Transverse colon (tissue), 4 donors: ENCODE measurements at regions not wholly inside any gene's neighbourhood (a gene's known extent, or its start where the extent isn't known, plus 50 kb on each side); places are given as distances from the start of the nearest gene placed in this dataset.
A peak's percentile ranks its signal among the peaks of the same experiment; 100 is the strongest.

ENCODE experiments used
- DNase-seq: peaks from one replicate; pipeline ENCODE4 v3.0.0-alpha.2; 2019
- H3K27ac ChIP-seq, 4 donors: fragments of 200-600 bp; sonication (generic); 2 replicates each; pipeline ENCODE4 v1.5.1; 2016 to 2018; ENCODE audit warnings: inconsistent platforms in 4 of 4
- H3K27me3 ChIP-seq: fragments of 200-600 bp; sonication (generic); 2 replicates; pipeline ENCODE4 v1.5.1; 2017; ENCODE audit warnings: inconsistent platforms
- H3K36me3 ChIP-seq, 4 donors: fragments of 200-600 bp; sonication (generic); 2 replicates each; pipeline ENCODE4 v1.5.1; 2017 to 2019; ENCODE audit warnings: inconsistent platforms in 4 of 4
- H3K4me1 ChIP-seq, 4 donors: fragments of 200-600 bp; sonication (generic); 2 replicates each; pipeline ENCODE4 v1.5.1; 2017 to 2020; ENCODE audit warnings: inconsistent platforms in 4 of 4
- H3K4me3 ChIP-seq, 4 donors: fragments of 200-600 bp; sonication (generic); 1 replicate in 1 of 4; 2 replicates in 3 of 4; pipeline versions ENCODE4 v1.5.1 to v1.6.1; 2017 to 2019; ENCODE audit warnings: inconsistent platforms in 4 of 4
- H3K9me3 ChIP-seq, 2 donors: fragments of 200-600 bp; sonication (generic); 2 replicates each; pipeline ENCODE4 v1.5.1; 2017 to 2019; ENCODE audit warnings: inconsistent platforms in 2 of 2
- CTCF ChIP-seq, 5 experiments: fragments of 200-600 bp in 3 of 5; fragments of 450-650 bp in 2 of 5; sonication (generic) in 3 of 5; IDR thresholded peaks; 1 replicate in 2 of 5; 2 replicates in 3 of 5; pipeline ENCODE4 v1.5.1; 2016 to 2017; ENCODE audit warnings: antibody characterized with exemption in 5 of 5, inconsistent platforms in 3 of 5, mild to moderate bottlenecking in 2 of 5, moderate library complexity in 1 of 5
- EP300 ChIP-seq: sonication (generic); formaldehyde crosslinking; IDR thresholded peaks from one replicate; pipeline ENCODE4 v1.6.1; 2017; ENCODE audit warnings: antibody characterized with exemption, low read depth
- POLR2A ChIP-seq: fragments of 450-650 bp; IDR thresholded peaks from one replicate; pipeline ENCODE4 v1.6.1; 2016; ENCODE audit warnings: antibody characterized with exemption, mild to moderate bottlenecking, moderate library complexity
- POLR2AphosphoS5 ChIP-seq, 3 donors: sonication (generic); formaldehyde crosslinking; IDR thresholded peaks; one replicate each; pipeline ENCODE4 v1.6.1; 2016; ENCODE audit warnings: antibody characterized with exemption in 3 of 3
- WGBS, 2 donors: methylation state at CpG; one replicate each; pipeline ENCODE4 v1.1.5; 2018; ENCODE audit warnings: low coverage in 1 of 2; 5-methylcytosine and 5-hydroxymethylcytosine counted together
- in situ Hi-C, 4 donors: fragments of 200-750 bp; cut with MboI; loops; one replicate each; pipeline versions ENCODE4 v1.15.0 to v1.15.1; 2017; ENCODE audit warnings: low sequenced_read_pairs in 3 of 4, low pct_ligation_motif_present in 1 of 4, low pct_unique_long_range_greater_than_20kb in 1 of 4
- intact Hi-C: fragments of 100-400 bp; cut with DNase I; formaldehyde crosslinking; loops from one replicate; pipeline ENCODE4 v1.15.1; 2023; ENCODE audit warnings: low total_unique reads

GRCh38 chr18:75643083-75643482, 215.6 kb upstream of the SMIM21 start:
- Histone ChIP-seq H3K27me3 (no peaks in the 10 kb centered on the region), H3K36me3 (no peaks in the 10 kb centered on the region), H3K4me1 (peaks cover 0 to 12% (median 3%) of the 10 kb centered on the region in 4 donors), H3K9me3 (no peaks in the 10 kb centered on the region), H3K4me3 (no peak overlapping the region), H3K27ac (no peak overlapping the region)
- no peak for TF ChIP-seq CTCF (IDR thresholded peaks at IDR 0.05)
- TF ChIP-seq POLR2A = no peak
- TF ChIP-seq EP300 = no peak
- TF ChIP-seq POLR2AphosphoS5 (IDR thresholded peaks at IDR 0.05) = no peak
- WGBS, 2 donors = 90 to 93% methylated on average over 3 to 6 of the region's 6 CpGs
- DNase-seq = no peak
- in situ Hi-C loops = loop anchor here in 1 of 4 donors (25.0 kb wide), 1 partner anchor 94 kb away; no protein-coding TSS in a partner anchor
- intact Hi-C loops = no loop called here

- Histone ChIP-seq H3K9me3 (no peaks in the 10 kb centered on the region), H3K4me3 (no peak overlapping the region), H3K4me1 (peaks cover 0 to 12% (median 3%) of the 10 kb centered on the region in 4 donors), H3K27me3 (no peaks in the 10 kb centered on the region), H3K27ac (peak overlapping the region in 3 of 4 donors; percentile 61 to 79 (median 75)), H3K36me3 (no peaks in the 10 kb centered on the region)
- DNase-seq = peak; percentile 18
- intact Hi-C loops (no loop called here), in situ Hi-C loops (loop anchor here in 1 of 4 donors (25.0 kb wide), 1 partner anchor 98 kb away; no protein-coding TSS in a partner anchor)
- whole genome bisulfite sequencing, 2 donors = 27 to 50% methylated on average over 4 to 8 of the region's 8 CpGs
- no peak for TF ChIP-seq POLR2AphosphoS5 (IDR thresholded peaks at IDR 0.05)
- no peak for TF ChIP-seq CTCF (IDR thresholded peaks at IDR 0.05)
- TF ChIP-seq POLR2A = no peak
- TF ChIP-seq EP300 = no peak
Observed at GRCh38 chr18:75639472-75639831, 211.9 kb upstream of the SMIM21 start.

GRCh38 chr18:75638776-75639471, 211.4 kb upstream of the SMIM21 start:
- Histone ChIP-seq H3K27me3 (no peaks in the 10 kb centered on the region), H3K4me3 (peak overlapping the region in 2 of 4 donors; percentile 12 to 18), H3K36me3 (no peaks in the 10 kb centered on the region), H3K9me3 (no peaks in the 10 kb centered on the region), H3K4me1 (peaks cover 0 to 12% (median 3%) of the 10 kb centered on the region in 4 donors), H3K27ac (peak overlapping the region; percentile 42 to 79 (median 68))
- 0 to 22% methylated on average over 8 to 24 of the region's 24 CpGs for WGBS, 2 donors
- intact Hi-C loops (no loop called here), in situ Hi-C loops (loop anchor here in 1 of 4 donors (25.0 kb wide), 1 partner anchor 98 kb away; no protein-coding TSS in a partner anchor)
- TF ChIP-seq EP300 = no peak
- TF ChIP-seq POLR2A = no peak
- TF ChIP-seq POLR2AphosphoS5 (IDR thresholded peaks at IDR 0.05) = no peak
- TF ChIP-seq CTCF (IDR thresholded peaks at IDR 0.05) = no peak
- DNase-seq = no peak

- no peaks in the 10 kb centered on the region for H3K9me3 ChIP-seq
- peaks cover 0 to 12% (median 3%) of the 10 kb centered on the region in 4 donors for H3K4me1 ChIP-seq
- in situ Hi-C loops = loop anchor here in 1 of 4 donors (25.0 kb wide), 1 partner anchor 99 kb away; no protein-coding TSS in a partner anchor
- peak overlapping the region; percentile 42 to 79 (median 68) for H3K27ac ChIP-seq
- peak overlapping the region in 2 of 4 donors; percentile 12 to 18 for H3K4me3 ChIP-seq
- WGBS, 2 donors = 23 to 33% methylated on average over 7 to 16 of the region's 16 CpGs
- no peak for TF ChIP-seq EP300
- TF ChIP-seq POLR2AphosphoS5 (IDR thresholded peaks at IDR 0.05) = no peak
- TF ChIP-seq POLR2A = no peak
- peak in 1 of 5 experiments; percentile 4 for TF ChIP-seq CTCF (IDR thresholded peaks at IDR 0.05)
- no peaks in the 10 kb centered on the region for H3K27me3 ChIP-seq
- H3K36me3 ChIP-seq = no peaks in the 10 kb centered on the region
- intact Hi-C loops = no loop called here
- DNase-seq = no peak
Observed at GRCh38 chr18:75638223-75638775, 210.8 kb upstream of the SMIM21 start.
